Mesendoderm (in vitro differentiated cells): ENCODE measurements at regions not wholly inside any gene's neighbourhood (a gene's known extent, or its start where the extent isn't known, plus 50 kb on each side); places are given as distances from the start of the nearest gene placed in this dataset.

Experiments used
- DNase-seq: peaks from one replicate; pipeline ENCODE4 v3.0.0; 2013
- H2AK5ac ChIP-seq: 2 replicates; pipeline ENCODE4 v1.6.1; 2013; ENCODE audit warnings: low read length, inconsistent platforms
- H2BK120ac ChIP-seq: 2 replicates; pipeline ENCODE4 v1.6.1; 2013; ENCODE audit warnings: low read depth, mild to moderate bottlenecking, low read length, moderate library complexity, mixed read lengths
- H2BK15ac ChIP-seq: replicated peaks from 2 replicates; pipeline ENCODE4 v1.6.1; 2013; ENCODE audit warnings: low read depth, mild to moderate bottlenecking, moderate library complexity
- H2BK5ac ChIP-seq: 2 replicates; pipeline ENCODE4 v1.6.1; 2013; ENCODE audit warnings: low read length, inconsistent platforms
- H3K18ac ChIP-seq: 2 replicates; pipeline ENCODE4 v1.6.1; 2013; ENCODE audit warnings: mild to moderate bottlenecking, low read length, mixed read lengths
- H3K23ac ChIP-seq: one replicate; pipeline ENCODE4 v1.6.1; 2013; ENCODE audit warnings: low read length
- H3K27ac ChIP-seq: 2 replicates; pipeline ENCODE4 v1.5.1; 2013; ENCODE audit warnings: low read depth, mild to moderate bottlenecking, inconsistent platforms, low read length, moderate library complexity
- H3K27me3 ChIP-seq: 2 replicates; pipeline ENCODE4 v1.6.1; 2013; ENCODE audit warnings: low read length, control low read depth, mild to moderate bottlenecking, inconsistent platforms; ENCODE audit not compliant: insufficient read depth, poor library complexity
- H3K36me3 ChIP-seq: 2 replicates; pipeline ENCODE4 v1.6.1; 2013; ENCODE audit warnings: low read length, inconsistent platforms; ENCODE audit not compliant: control insufficient read depth, insufficient read depth
- H3K4ac ChIP-seq: one replicate; pipeline ENCODE4 v1.6.1; 2013; ENCODE audit warnings: low read depth, mild to moderate bottlenecking, low read length, moderate library complexity
- H3K4me1 ChIP-seq: 2 replicates; pipeline ENCODE4 v1.6.1; 2013; ENCODE audit warnings: low read depth, low read length, inconsistent platforms; ENCODE audit not compliant: control insufficient read depth
- H3K4me2 ChIP-seq: 2 replicates; pipeline ENCODE4 v1.6.1; 2013; ENCODE audit warnings: low read length
- H3K4me3 ChIP-seq: 2 replicates; pipeline ENCODE4 v1.5.1; 2013; ENCODE audit warnings: mild to moderate bottlenecking, low read length
- H3K56ac ChIP-seq: one replicate; pipeline ENCODE4 v1.6.1; 2013; ENCODE audit warnings: low read length
- H3K79me1 ChIP-seq: 2 replicates; pipeline ENCODE4 v1.6.1; 2013; ENCODE audit warnings: low read length, inconsistent platforms
- H3K79me2 ChIP-seq: 2 replicates; pipeline ENCODE4 v1.6.1; 2013; ENCODE audit warnings: mild to moderate bottlenecking, low read length; ENCODE audit not compliant: control insufficient read depth, insufficient read depth
- H3K9ac ChIP-seq: 2 replicates; pipeline ENCODE4 v1.6.1; 2013; ENCODE audit warnings: low read length, inconsistent platforms
- H4K5ac ChIP-seq: one replicate; pipeline ENCODE4 v1.6.1; 2013; ENCODE audit warnings: low read length
- H4K8ac ChIP-seq: one replicate; pipeline ENCODE4 v1.6.1; 2013; ENCODE audit warnings: low read depth, mild to moderate bottlenecking, control low read depth, low read length, moderate library complexity
- WGBS: extraction: QIAGEN DNeasy Blood & Tissue Kit; methylation state at CpG from one replicate; pipeline ENCODE4 v1.1.7; 2013; ENCODE audit warnings: low lambda C conversion rate, missing lambda C conversion rate; ENCODE audit not compliant: insufficient coverage; ENCODE audit errors: extremely low coverage; 5-methylcytosine and 5-hydroxymethylcytosine counted together

DNA sequence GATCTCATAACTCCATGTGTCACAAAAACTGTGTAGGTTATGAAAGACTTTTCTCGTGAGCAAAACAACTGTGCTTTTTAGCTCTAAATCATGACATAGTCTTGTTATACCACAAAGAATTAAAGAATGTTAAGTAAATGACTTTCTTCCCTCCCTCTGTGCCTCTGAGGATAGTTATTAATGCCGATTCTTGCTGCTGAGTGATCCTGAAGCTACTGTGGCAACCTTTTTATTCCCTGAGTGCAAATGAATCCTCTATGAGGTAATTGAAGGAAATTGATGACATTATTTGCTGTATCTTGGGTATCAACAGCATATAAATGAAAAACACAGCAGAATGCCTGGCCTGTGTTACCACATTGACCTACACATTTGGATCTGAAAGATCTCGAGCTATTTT is 142.2 kb upstream of the HDAC9 start:
- H3K9ac ChIP-seq, result no peak overlapping the region
- no peaks in the 10 kb centered on the region for H3K79me2 ChIP-seq
- H3K27me3 ChIP-seq, result no peaks in the 10 kb centered on the region
- no peak for DNase-seq
- no peak overlapping the region for H3K4ac ChIP-seq
- no peak overlapping the region for H3K23ac ChIP-seq
- no peak overlapping the region for H3K56ac ChIP-seq
- no peak overlapping the region for H2AK5ac ChIP-seq
- H3K27ac ChIP-seq, result no peak overlapping the region
- no peak overlapping the region for H4K5ac ChIP-seq
- no peak overlapping the region for H2BK120ac ChIP-seq
- H2BK15ac ChIP-seq, result peak overlapping the region; percentile 19
- H3K4me1 ChIP-seq, result no peaks in the 10 kb centered on the region
- no peaks in the 10 kb centered on the region for H3K36me3 ChIP-seq
- peak overlapping the region; percentile 28 for H4K8ac ChIP-seq
- H2BK5ac ChIP-seq, result no peak overlapping the region
- no peak overlapping the region for H3K18ac ChIP-seq
- no peak overlapping the region for H3K4me2 ChIP-seq
- H3K79me1 ChIP-seq, result no peaks in the 10 kb centered on the region
- WGBS, result no CpG with 5 or more reads among the region's 3 CpGs
- H3K4me3 ChIP-seq, result no peak overlapping the region

DNA sequence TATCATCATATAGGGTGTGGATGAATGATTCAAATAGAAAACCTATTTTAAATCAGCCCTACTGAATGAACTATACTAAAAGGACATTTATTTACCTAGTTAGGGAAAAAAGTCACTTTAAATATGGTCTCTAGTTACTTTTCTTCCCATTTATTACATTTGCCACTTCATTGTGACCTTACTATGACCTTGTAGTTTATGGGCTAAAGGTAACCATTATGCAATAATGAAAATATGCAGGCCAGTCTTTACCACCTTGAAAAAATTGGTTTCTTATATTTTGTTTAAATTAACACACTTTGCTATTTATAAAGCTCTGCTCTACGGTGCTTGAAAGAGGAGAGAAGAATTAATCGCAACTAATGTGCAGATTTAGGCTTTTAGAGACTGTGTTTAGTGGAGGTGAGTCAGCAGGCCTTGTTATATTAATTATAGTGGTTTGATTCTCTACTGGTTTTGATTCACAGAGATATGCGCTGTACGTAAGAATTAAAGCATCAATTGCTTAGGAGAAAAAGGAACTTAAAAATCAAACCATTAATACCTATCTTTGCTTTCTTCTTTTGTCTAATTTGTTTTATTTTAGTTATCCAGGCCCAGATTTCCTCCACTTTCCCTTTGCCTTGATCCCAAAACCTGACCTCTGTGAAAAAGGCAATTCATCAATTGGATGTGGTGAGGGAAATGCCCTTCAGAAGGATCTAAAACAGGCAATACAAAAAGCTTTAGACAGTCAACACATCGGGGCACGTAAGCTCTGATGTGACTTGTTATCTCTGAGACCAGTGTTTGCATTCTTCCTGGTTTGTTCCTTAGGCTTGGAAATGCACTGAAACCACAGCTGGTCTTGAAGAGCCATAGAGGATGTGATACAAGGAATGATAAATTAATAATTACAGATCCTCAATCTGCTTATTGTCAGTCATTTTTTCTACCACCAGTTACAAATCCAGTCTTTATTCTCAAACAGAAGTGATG is 141.2 kb upstream of the HDAC9 start:
- H3K27me3 ChIP-seq, result no peaks in the 10 kb centered on the region
- no peak overlapping the region for H3K4ac ChIP-seq
- no peak overlapping the region for H2AK5ac ChIP-seq
- H3K9ac ChIP-seq, result no peak overlapping the region
- no peaks in the 10 kb centered on the region for H3K79me1 ChIP-seq
- WGBS, result no CpG with 5 or more reads among the region's 6 CpGs
- no peak overlapping the region for H3K27ac ChIP-seq
- no peak overlapping the region for H3K18ac ChIP-seq
- no peak overlapping the region for H3K56ac ChIP-seq
- H3K4me2 ChIP-seq, result no peak overlapping the region
- H3K79me2 ChIP-seq, result no peaks in the 10 kb centered on the region
- no peak overlapping the region for H2BK120ac ChIP-seq
- peak; percentile 13 for DNase-seq
- H2BK15ac ChIP-seq, result no peak overlapping the region
- no peak overlapping the region for H3K23ac ChIP-seq
- no peak overlapping the region for H4K8ac ChIP-seq
- no peaks in the 10 kb centered on the region for H3K36me3 ChIP-seq
- no peak overlapping the region for H4K5ac ChIP-seq
- no peak overlapping the region for H3K4me3 ChIP-seq
- H2BK5ac ChIP-seq, result no peak overlapping the region
- no peaks in the 10 kb centered on the region for H3K4me1 ChIP-seq

DNA sequence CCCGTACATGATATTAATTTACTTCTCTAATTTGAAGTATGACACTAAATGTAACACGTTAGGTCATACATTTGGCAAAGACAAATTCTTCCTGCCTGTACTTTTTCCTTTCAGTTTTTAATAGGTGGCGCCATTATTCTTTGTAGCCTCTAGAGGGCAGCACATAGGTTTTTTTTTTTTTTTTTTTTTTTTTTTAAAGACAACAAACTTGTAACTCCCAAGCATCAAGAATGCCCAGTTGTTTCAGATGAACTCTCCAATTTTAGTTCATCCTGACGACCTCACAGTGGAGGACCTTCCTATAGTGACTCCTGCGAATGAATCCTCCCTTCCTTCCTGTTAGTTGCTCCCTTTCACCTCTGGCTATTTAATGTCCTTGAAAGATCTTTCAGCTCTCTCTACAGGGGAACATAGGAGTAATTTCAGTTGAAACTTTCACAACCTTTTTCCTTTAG is 139.3 kb upstream of the HDAC9 start:
- no peak overlapping the region for H3K4me2 ChIP-seq
- H3K36me3 ChIP-seq, result no peaks in the 10 kb centered on the region
- no peaks in the 10 kb centered on the region for H3K79me1 ChIP-seq
- no peak overlapping the region for H2AK5ac ChIP-seq
- H3K27me3 ChIP-seq, result no peaks in the 10 kb centered on the region
- H3K4me3 ChIP-seq, result no peak overlapping the region
- DNase-seq, result peak; percentile 31
- WGBS, result no CpG with 5 or more reads among the region's 5 CpGs
- H4K8ac ChIP-seq, result no peak overlapping the region
- no peak overlapping the region for H2BK15ac ChIP-seq
- H2BK120ac ChIP-seq, result no peak overlapping the region
- no peak overlapping the region for H2BK5ac ChIP-seq
- no peak overlapping the region for H3K27ac ChIP-seq
- H3K79me2 ChIP-seq, result no peaks in the 10 kb centered on the region
- H3K18ac ChIP-seq, result no peak overlapping the region
- H4K5ac ChIP-seq, result no peak overlapping the region
- H3K9ac ChIP-seq, result no peak overlapping the region
- no peak overlapping the region for H3K4ac ChIP-seq
- no peak overlapping the region for H3K23ac ChIP-seq
- H3K4me1 ChIP-seq, result no peaks in the 10 kb centered on the region
- no peak overlapping the region for H3K56ac ChIP-seq

DNA sequence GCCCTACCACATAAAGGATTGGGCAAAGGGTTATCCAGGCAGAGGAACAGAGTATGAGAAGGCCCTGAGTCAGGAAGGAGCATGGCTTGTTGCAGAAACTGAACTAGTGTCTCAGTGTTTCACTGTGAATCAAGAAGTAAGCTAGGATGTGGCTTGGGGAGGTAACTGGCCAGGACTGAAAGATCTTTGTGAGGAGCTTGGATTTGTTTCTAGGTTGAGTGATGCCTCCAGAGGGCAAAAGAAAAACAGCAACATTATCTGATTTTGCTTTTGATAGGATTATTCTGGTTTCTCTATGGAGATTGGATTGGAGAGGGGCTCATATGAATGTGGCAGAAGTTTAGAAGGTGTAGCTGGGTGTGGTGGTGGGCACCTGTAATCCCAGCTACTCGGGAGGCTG is 137.9 kb upstream of the HDAC9 start:
- no peak overlapping the region for H3K4ac ChIP-seq
- H4K5ac ChIP-seq, result no peak overlapping the region
- no peak overlapping the region for H3K27ac ChIP-seq
- H3K18ac ChIP-seq, result no peak overlapping the region
- peak; percentile 53 for DNase-seq
- H3K56ac ChIP-seq, result no peak overlapping the region
- H2BK120ac ChIP-seq, result no peak overlapping the region
- no peak overlapping the region for H3K9ac ChIP-seq
- H2BK5ac ChIP-seq, result no peak overlapping the region
- no peak overlapping the region for H3K4me3 ChIP-seq
- no peak overlapping the region for H4K8ac ChIP-seq
- H2BK15ac ChIP-seq, result no peak overlapping the region
- no peaks in the 10 kb centered on the region for H3K79me2 ChIP-seq
- H3K36me3 ChIP-seq, result no peaks in the 10 kb centered on the region
- no peaks in the 10 kb centered on the region for H3K79me1 ChIP-seq
- no peak overlapping the region for H3K4me2 ChIP-seq
- H3K4me1 ChIP-seq, result no peaks in the 10 kb centered on the region
- no peak overlapping the region for H2AK5ac ChIP-seq
- H3K23ac ChIP-seq, result no peak overlapping the region
- no peaks in the 10 kb centered on the region for H3K27me3 ChIP-seq
- no CpG with 5 or more reads among the region's 1 CpG for WGBS

DNA sequence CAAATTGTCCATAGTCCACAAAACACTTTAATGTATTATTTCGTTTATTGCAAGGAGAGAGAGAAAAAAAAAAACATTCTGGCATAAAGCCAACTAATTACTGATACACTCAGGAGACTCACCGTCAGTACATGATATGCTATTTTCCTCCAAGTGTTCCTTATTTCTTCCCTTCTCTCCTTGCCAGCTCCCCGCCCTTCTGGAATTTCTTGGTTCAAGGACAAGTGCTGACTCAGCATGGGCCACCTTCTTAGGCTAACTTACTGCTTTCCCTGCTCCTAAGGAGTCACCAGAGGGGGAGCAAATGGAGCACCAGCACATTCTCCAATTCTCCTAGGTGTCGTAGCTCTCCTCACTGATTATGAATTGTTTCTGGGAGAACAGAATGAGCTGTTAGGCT is 133.8 kb upstream of the HDAC9 start:
- Histone ChIP-seq H4K5ac (no peak overlapping the region), H2BK120ac (no peak overlapping the region), H2BK15ac (no peak overlapping the region), H2AK5ac (no peak overlapping the region), H3K4me3 (no peak overlapping the region), H3K4ac (no peak overlapping the region), H3K4me2 (no peak overlapping the region), H3K9ac (no peak overlapping the region), H2BK5ac (no peak overlapping the region), H3K4me1 (no peaks in the 10 kb centered on the region), H3K79me2 (no peaks in the 10 kb centered on the region), H4K8ac (no peak overlapping the region), H3K23ac (no peak overlapping the region), H3K27ac (no peak overlapping the region), H3K36me3 (no peaks in the 10 kb centered on the region), H3K79me1 (no peaks in the 10 kb centered on the region), H3K27me3 (no peaks in the 10 kb centered on the region), H3K18ac (no peak overlapping the region), H3K56ac (no peak overlapping the region)
- WGBS, result no CpG with 5 or more reads among the region's 4 CpGs
- DNase-seq, result peak; percentile 91
